ENCODE measurements at regions not wholly inside any gene's neighbourhood (a gene's known extent, or its start where the extent isn't known, plus 50 kb on each side); places are given as distances from the start of the nearest gene placed in this dataset.

- H3K27ac ChIP-seq (ENCODE audit: low read depth, low read length) = no peak overlapping the region
- H3K23me2 ChIP-seq (ENCODE audit: low read depth, low read length) = no peaks in the 10 kb centered on the region
- DNase-seq (ENCODE audit: low read depth in 1 of 2, low spot score in 2 of 2) (no peak), FAIRE-seq (no peak)
- no peak overlapping the region for H2BK20ac ChIP-seq (ENCODE audit: low read length)
- H3K23ac ChIP-seq (ENCODE audit: insufficient read length) = no peak overlapping the region
- H4K5ac ChIP-seq (ENCODE audit: insufficient read length, low read depth, low read length) = no peak overlapping the region
- no peaks in the 10 kb centered on the region for H4K20me1 ChIP-seq (replicated peaks in 1 of 2; ENCODE audit: control insufficient read depth in 1 of 2, insufficient read depth in 2 of 2, low read length in 2 of 2)
- H2BK15ac ChIP-seq (ENCODE audit: low read length) = no peak overlapping the region
- H3K27me3 ChIP-seq (replicated peaks in 1 of 4; ENCODE audit: control insufficient read depth in 3 of 4, extremely low read depth in 1 of 4, insufficient read depth in 3 of 4, low read length in 3 of 4) = no peaks in the 10 kb centered on the region
- no peak overlapping the region for H4K8ac ChIP-seq (ENCODE audit: extremely low read depth, insufficient read depth, low read length)
- no peak overlapping the region for H2BK12ac ChIP-seq (ENCODE audit: low read depth, low read length)
- CTCF ChIA-PET (ENCODE audit: partially characterized antibody) = no interaction called here
- H3K14ac ChIP-seq (ENCODE audit: insufficient read length) = no peak overlapping the region
- H3K4ac ChIP-seq (replicated peaks; ENCODE audit: insufficient read length, low read depth, low read length) = no peak overlapping the region
- H3K4me1 ChIP-seq (replicated peaks in 1 of 4; ENCODE audit: control insufficient read depth in 3 of 4, insufficient read depth in 4 of 4, low read length in 3 of 4) = no peaks in the 10 kb centered on the region
- H2BK5ac ChIP-seq (ENCODE audit: low read depth, low read length) = no peak overlapping the region
- H4K91ac ChIP-seq (replicated peaks; ENCODE audit: insufficient read length, low read length) = no peak overlapping the region
- H3K56ac ChIP-seq (replicated peaks; ENCODE audit: insufficient read length, low read depth, low read length) = no peak overlapping the region
- POLR2A ChIA-PET (ENCODE audit: partially characterized antibody) = no interaction called here
- WGBS, 2 experiments (ENCODE audit: extremely low coverage in 1 of 2, insufficient coverage in 1 of 2, insufficient read length in 1 of 2, insufficient replicate concordance in 2 of 2, low coverage in 1 of 2, low lambda C conversion rate in 2 of 2, missing lambda C conversion rate in 1 of 2) = 87% methylated on average over 3 of the region's 3 CpGs; no CpG with 5 or more reads in 1 of the 2 experiments
- no peak overlapping the region for H3K4me3 ChIP-seq (ENCODE audit: extremely low read depth in 1 of 4, insufficient read depth in 2 of 4, low read depth in 3 of 4, low read length in 4 of 4)
- no peak overlapping the region for H2AFZ ChIP-seq (ENCODE audit: low read length)
- H3K79me2 ChIP-seq (ENCODE audit: control insufficient read depth in 1 of 2, insufficient read depth in 2 of 2, low read length in 2 of 2) = no peaks in the 10 kb centered on the region
- H3K36me3 ChIP-seq (ENCODE audit: control insufficient read depth in 2 of 4, insufficient read depth in 4 of 4, low read length in 3 of 4) = no peaks in the 10 kb centered on the region
- no peaks in the 10 kb centered on the region for H3K79me1 ChIP-seq (ENCODE audit: low read depth, low read length)
- H3K4me2 ChIP-seq (ENCODE audit: insufficient read depth in 1 of 2, low read depth in 2 of 2, low read length in 2 of 2) = no peak overlapping the region
- no peak overlapping the region for H3K18ac ChIP-seq (ENCODE audit: extremely low read depth, low read length)
- H2AK5ac ChIP-seq (ENCODE audit: low read depth, low read length) = no peak overlapping the region
- no peak overlapping the region for H3K9ac ChIP-seq (replicated peaks in 1 of 4; ENCODE audit: extremely low read depth in 1 of 4, low read depth in 3 of 4, low read length in 3 of 4)
- H3K9me3 ChIP-seq (ENCODE audit: insufficient read depth in 2 of 2, low read depth in 1 of 2, low read length in 1 of 2) = no peaks in the 10 kb centered on the region
- H2BK120ac ChIP-seq (replicated peaks; ENCODE audit: low read depth, low read length) = no peak overlapping the region
- TF ChIP-seq BRCA1 (IDR thresholded peaks at IDR 0.05; ENCODE audit: low read depth, low read length) (no peak), ATF3 (IDR thresholded peaks at IDR 0.05; ENCODE audit: insufficient read depth, low read depth, low read length) (no peak), MAFK (IDR thresholded peaks at IDR 0.05; ENCODE audit: low read depth, low read length) (no peak), FOSL1 (IDR thresholded peaks at IDR 0.05; ENCODE audit: insufficient read depth, low read depth, low read length) (no peak), BCL11A (IDR thresholded peaks at IDR 0.05; ENCODE audit: low read depth in 2 of 2, low read length in 2 of 2) (no peak), SP1 (IDR thresholded peaks at IDR 0.05; ENCODE audit: low read depth, low read length) (no peak), SUZ12 (IDR thresholded peaks at IDR 0.05; ENCODE audit: low read length) (no peak), TBP (IDR thresholded peaks at IDR 0.05; ENCODE audit: low read depth, low read length) (no peak), POU5F1 (IDR thresholded peaks at IDR 0.05; ENCODE audit: low read depth, low read length) (no peak), POLR2AphosphoS5 (IDR thresholded peaks at IDR 0.05; ENCODE audit: low read depth, low read length) (no peak), POLR2A (IDR thresholded peaks at IDR 0.05; ENCODE audit: control extremely low read depth in 1 of 2, low read depth in 2 of 2, low read length in 2 of 2) (no peak), RFX5 (IDR thresholded peaks at IDR 0.05; ENCODE audit: borderline replicate concordance, low read depth, low read length) (no peak), CHD2 (IDR thresholded peaks at IDR 0.05; ENCODE audit: low read length) (no peak), JUND (IDR thresholded peaks at IDR 0.05; ENCODE audit: low read length) (no peak), RAD21 (IDR thresholded peaks at IDR 0.05 in 1 of 2, conservative IDR thresholded peaks at IDR 0.05 in 1 of 2; ENCODE audit: low read depth in 2 of 2, low read length in 2 of 2) (no peak)
- TF ChIP-seq, protein P1, sequence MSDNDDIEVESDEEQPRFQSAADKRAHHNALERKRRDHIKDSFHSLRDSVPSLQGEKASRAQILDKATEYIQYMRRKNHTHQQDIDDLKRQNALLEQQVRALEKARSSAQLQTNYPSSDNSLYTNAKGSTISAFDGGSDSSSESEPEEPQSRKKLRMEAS (IDR thresholded peaks at IDR 0.05) = no peak
Measured at GRCh38 chr13:93029536-93029935, 197.1 kb upstream of the GPC6 start.
